ENCODE measurements at regions not wholly inside any gene's neighbourhood (a gene's known extent, or its start where the extent isn't known, plus 50 kb on each side); places are given as distances from the start of the nearest gene placed in this dataset.
"Not testable (repeated sequence)": the region's sequence is repeated elsewhere in the genome, so short reads cannot be mapped to it uniquely, and the experiment has no call there.

- DNase-seq = no peak
Measured at GRCh38 chr15:98549741-98550140, 98.6 kb upstream of the IGF1R start.

GRCh38 chr15:98550363-98550762 lies 98.0 kb upstream of the IGF1R start:
- DNase-seq = not testable (repeated sequence)

GRCh38 chr15:98551936-98552562 lies 96.3 kb upstream of the IGF1R start:
- DNase-seq = no peak

DNA sequence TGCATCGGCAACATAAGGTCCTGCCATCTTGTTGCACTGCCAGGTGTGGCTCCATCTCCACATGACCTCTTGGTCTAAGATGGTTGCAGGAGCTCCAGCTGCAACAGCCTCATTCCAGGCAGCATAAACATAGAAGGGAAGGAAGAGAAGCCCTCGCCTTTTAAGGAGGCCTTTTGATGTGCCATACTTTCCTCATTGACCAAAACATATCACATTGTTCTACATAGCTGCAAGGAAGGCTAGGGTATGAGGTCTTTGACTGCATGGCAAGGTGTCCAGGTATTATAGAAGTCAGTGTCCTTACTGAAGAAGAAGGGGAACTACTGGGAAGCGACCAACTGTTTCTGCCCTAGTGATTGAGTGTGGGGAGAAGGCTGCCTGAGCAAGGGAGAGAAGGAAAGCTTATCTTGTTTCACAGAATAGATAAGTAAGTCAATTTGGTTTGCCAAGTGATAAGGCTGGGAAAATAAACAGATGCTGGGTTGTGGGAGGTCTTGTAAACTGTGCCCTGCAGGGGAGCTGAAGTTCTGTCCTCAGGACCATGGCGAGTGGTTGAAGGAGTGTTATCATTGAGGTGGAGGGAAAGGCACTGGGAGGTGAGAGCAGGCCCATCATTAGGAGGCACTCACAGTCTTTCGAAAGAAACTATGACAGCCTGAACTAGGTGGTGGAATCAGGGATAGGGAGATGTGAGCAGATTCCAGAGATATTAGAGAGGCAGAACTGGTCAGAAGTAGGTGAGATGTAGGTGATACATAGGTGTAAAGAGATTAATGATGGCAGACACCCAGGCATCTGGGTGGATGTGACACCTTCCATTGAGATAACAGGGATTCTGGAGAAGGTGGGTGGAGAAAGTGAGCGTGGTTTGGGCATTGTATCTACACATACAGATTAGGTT lies 93.8 kb upstream of the IGF1R start:
- DNase-seq = no peak

DNA sequence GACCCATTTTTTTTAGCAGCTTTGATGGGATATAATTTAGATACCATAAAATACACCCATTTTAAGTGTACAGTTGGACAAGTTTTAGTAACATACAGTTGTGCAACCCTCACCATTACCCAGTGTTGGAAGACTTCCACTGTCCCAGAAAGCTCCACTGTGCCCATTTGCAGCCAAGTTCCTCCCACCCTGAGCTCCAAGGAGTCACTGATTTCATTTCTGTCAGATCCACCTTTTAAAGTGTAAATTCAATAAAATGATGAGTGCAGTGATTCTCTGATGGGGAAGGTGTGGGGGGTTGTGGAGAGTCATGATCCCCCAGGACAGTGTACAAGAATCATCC lies 93.2 kb upstream of the IGF1R start:
- DNase-seq = no peak

DNA sequence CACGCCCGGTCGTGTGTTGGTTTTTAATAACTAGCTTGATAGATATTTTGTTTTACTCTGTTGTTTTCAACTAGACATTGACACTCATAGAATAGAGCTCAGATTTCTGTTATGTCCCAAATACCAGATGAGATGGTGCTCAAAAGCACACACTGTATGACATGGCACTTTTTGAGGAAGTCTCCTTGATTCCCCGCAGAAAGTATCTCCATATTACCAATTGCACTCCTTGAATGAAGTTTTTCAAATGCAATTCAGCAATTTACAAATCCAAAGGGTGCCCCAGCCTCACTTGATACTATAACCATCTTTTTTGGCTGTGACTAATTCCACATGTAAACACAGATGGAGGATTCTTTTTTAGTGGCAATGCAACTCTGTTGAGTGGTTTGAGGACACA lies 92.0 kb upstream of the IGF1R start:
- no peak for DNase-seq

GRCh38 chr15:98560338-98560737 lies 88.0 kb upstream of the IGF1R start:
- DNase-seq = no peak

GRCh38 chr15:98561169-98561941 lies 87.0 kb upstream of the IGF1R start:
- no peak for DNase-seq

GRCh38 chr15:98562331-98562937 lies 85.9 kb upstream of the IGF1R start:
- no peak for DNase-seq

DNA sequence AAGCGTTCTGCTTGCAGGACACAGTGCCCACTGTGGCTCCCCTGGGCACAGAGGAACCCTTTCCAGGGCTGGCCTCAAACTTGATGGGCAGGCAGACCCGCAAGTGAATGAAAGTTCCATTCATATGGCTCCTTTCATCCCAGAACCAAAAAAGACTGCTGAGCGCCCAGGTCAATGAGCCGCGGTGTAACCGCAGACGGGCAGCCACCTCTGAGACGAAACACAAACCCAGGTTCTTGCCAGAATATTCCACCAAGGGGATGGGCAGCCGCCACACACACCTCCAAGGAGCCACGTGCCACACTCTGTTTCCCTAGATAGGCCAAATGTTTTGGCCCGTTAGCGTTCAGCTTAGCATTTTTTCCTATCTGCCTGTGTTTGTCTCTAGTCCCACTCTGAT lies 82.8 kb upstream of the IGF1R start:
- DNase-seq = no peak

DNA sequence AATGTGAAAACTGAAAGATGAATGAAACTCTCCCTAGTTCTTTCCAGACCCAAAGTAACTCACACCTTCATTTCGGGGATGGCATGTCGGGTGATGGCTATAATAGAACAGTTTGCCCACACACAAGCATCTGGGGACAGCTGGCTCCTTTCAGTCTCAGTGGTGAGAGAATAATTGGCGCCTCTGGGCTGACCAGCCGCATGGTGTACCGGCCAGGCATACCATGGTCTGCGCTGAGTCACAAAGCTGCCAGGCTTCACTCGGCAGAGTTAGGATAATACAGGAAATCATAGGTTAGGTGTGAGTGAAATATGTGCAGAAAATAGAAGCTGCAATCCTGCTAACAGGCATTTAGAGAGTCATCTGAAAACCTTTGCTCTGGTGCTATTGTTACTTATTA lies 80.4 kb upstream of the IGF1R start:
- DNase-seq = no peak

DNA sequence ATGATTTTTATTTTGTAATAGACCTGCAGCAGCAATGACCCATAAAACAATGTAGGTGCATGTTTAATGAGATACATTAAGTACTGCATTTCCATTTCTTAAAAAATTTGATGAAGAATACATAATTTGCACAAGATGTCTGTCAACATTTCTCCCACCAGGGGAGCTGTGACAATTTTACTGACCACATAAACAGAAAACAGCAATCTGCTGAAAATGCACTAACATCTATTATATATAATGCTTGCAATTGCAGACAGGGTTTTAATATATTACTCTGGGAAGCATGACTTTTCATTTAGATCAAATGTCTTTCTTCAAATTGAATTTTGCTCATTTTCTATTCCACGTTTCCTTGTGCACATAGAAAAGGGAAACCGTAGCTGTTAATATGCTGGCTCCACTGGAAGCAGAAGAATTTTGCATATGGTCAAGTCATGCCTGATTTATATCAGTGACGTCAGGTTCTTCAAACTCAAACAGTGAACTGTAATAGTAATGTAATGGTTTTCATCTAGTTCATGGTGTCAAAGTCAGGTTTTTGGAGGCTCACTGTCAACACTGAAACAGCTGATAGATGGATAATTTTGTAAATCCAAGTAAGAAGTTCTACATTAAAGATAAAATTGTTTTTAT lies 79.8 kb upstream of the IGF1R start:
- no peak for DNase-seq

- DNase-seq = no peak
Measured at GRCh38 chr15:98570119-98570518, 78.2 kb upstream of the IGF1R start.

GRCh38 chr15:98580572-98580971 lies 67.8 kb upstream of the IGF1R start:
- no peak for DNase-seq

DNA sequence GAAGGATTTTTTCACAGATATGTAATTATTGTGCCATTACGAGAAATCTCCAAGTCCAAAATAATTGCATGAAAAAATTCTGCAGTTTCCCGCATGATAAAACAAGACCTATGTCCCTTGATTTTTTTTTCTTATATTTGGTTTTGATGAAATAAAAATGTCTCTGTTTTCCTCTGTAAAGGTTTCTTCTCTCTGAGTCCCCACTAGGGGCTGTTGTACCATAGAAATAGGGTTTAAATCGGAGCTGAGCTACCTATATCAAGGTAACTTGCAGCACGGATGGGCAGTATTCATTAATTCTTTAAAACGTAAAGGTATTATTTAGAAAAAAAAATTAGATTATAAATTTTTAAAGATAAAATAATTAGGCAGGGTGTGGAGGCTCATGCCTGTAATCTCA lies 66.6 kb upstream of the IGF1R start:
- no peak for DNase-seq

- no peak for DNase-seq
Measured at GRCh38 chr15:98582900-98583554, 65.3 kb upstream of the IGF1R start.

DNA sequence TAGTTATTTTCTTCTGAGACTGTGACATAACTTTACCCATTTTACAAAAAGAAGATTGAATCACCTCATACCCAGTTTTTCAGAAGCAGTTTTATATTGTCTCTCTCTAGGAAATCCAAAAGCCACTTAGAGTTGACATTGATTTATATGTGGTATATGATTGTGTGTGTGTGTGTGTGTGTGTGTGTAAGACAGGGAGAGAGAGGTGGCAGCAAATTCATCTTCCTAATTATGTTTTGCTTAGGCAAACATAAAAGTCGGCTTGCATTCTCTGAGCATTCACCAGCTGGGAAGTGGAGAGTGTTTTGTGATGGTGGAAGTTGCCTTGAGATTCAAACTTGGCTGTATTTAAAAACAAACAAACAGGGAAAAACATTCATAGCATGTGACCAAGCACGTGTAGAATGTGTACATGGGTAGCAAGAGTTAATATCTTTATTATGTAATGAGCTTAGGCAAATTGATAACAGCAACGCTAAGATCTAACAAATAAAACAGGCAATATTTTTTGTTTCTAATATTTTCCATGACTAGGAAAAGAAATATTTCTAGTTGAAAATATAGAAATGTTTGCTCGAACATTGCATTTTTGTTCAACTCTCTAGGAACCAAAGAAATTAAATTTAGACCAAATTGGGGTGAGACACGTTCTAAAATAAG lies 64.4 kb upstream of the IGF1R start:
- DNase-seq = no peak

DNA sequence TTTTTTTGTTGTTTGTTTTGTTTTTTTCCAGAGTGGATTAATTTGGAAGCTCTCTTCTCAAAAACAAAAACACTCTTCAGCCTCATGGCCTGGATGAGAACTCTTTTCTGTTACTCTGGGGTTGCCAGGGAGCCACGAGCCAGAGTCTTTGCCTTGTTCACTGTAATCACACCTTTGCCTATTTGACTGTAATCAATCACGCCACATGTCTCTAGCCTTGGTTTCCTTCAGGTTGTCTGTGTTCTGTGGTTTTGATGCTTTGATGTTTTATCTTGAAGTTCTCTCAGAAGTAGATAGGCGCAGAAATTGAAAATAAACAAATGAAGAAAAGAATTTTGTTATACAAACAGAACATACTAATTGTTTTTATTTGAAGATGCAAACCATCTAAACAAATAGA lies 62.3 kb upstream of the IGF1R start:
- no peak for DNase-seq

GRCh38 chr15:98592136-98592535 lies 56.2 kb upstream of the IGF1R start:
- DNase-seq = no peak

DNA sequence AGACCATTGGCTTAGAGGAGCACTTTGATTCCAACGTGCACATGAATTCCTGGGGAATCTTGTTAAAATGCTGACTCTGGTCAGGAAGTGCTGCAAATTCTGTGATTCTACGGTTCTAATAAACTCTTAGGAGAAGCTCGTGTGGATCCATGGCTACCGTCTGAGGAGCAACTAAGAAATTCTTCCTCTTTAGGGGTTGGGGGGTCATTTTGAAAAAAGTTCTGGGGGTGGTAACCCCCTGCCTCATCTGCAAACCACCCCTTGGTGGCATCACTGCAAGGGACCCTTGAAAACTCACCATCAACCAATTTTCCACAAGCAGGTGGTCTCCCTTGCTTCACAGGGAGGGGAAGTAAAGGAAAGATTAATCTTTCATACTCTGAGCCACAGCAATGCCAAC lies 52.2 kb upstream of the IGF1R start:
- DNase-seq = no peak

Data from amygdala (tissue), 56 donors.